NCI-H1092 treated with DMSO at 0.1 percent for 48 hours (cell line): ENCODE measurements at regions not wholly inside any gene's neighbourhood (a gene's known extent, or its start where the extent isn't known, plus 50 kb on each side); places are given as distances from the start of the nearest gene placed in this dataset.

Source experiments
- DNase-seq: peaks from one replicate; lab custom pipeline; 2025; lab: John Stamatoyannopoulos, UW

DNA sequence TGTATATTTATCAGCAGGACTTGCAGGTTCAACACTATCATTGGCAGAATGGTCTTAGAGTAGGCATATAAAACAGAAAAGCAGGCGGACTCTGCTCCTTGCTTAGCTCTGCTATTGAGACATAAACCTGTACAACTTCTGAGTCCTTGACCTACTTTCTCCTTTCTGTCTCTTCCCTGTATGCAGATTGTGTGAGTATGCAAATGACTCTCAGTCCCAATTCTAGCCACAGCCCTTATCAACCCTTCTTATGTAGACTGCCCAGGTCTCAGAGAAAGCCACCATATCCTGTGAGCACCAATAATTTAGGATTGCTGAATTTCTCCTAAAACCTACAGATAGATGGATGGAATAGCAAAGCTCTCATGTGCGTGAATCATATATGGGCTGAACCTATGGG, 367.6 kb upstream of the DDI1 start:
- DNase-seq: no peak

GRCh38 chr11:103671143-103671651, 365.2 kb upstream of the DDI1 start:
- no peak for DNase-seq

- no peak for DNase-seq
These were observed 362.7 kb upstream of the DDI1 start for GRCh38 chr11:103673773-103674172.

DNA sequence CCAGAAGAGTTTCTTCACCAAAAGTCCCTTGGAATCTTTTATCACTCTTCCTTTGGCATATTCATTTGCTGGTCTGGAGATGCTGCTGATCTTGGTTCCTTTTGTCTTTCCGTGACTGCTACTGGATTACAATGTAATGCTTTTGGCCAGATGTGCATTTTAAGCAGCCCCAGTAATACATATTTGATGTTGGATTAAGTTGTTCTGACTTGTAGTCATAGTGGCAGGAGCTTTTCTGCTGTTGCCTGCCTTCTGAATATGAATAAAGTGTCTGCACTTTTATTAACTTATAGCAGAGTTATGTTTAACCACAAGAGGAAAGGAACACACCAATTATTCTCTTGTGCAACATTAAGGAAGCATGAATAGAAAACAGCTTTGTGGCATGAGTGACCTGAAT, 360.0 kb upstream of the DDI1 start:
- DNase-seq: no peak

DNA sequence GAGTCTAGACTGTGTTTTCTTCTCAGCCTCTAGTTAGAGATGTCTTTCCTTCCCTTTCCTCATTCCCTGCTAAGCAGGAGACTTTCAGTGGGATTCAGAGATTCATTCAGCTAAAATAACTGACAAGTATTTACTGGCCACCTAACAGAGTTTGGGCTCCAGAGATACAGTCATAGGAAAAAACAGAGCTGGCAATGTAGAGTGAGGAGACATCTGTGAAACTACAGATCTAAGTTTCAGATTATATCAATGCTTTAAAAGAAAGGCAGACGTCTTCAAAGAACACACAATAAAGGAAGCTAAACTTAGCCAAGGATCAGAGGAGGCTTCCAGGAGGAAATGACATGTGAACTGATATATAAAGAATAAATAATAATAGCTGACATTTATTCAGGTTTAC, 355.6 kb upstream of the DDI1 start:
- no peak for DNase-seq

- DNase-seq: no peak
These were observed 354.6 kb upstream of the DDI1 start for GRCh38 chr11:103681855-103682254.

GRCh38 chr11:103682318-103683184, 353.9 kb upstream of the DDI1 start:
- DNase-seq: peak; percentile 55

DNA sequence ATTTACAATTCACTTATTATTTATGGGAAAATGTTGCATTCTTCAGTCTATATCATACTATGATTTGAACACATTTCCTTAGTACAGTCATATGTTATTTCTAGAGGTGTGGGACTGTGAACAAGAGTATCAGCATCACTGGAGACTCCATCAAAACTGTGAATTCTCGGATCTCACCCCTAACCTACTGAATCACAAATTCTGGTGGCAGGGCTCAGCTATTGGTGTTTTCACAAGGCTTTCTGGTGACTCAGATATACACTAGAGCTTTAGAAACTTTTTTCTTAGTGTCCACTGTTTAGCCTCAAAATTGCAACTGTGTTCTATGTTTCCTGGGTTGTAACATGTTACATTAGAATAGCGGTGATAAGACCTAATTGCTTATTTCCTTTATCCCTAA, 352.9 kb upstream of the DDI1 start:
- no peak for DNase-seq

GRCh38 chr11:103688924-103689323, 347.5 kb upstream of the DDI1 start:
- no peak for DNase-seq

GRCh38 chr11:103690356-103690755, 346.1 kb upstream of the DDI1 start:
- DNase-seq: no peak

DNA sequence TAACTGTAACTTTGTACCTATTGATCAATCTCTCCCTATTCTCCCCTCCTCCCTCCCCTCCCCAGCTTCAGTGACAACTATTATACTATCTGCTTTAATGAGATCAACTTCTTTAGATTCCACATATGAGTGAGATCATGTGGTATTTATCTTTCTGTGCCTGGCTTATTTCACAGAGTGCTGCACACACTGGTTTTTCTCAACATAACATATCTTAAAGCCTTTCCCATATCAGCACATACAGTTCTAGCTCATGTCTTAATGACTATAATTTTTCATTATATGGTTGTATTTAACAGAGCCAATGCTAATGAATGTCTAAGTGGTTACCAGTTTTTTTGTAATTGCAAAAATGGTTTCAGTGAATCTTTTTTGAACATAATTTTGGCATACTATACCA, 340.3 kb upstream of the DDI1 start:
- DNase-seq: no peak

GRCh38 chr11:103699216-103699615, 337.2 kb upstream of the DDI1 start:
- DNase-seq: no peak

- no peak for DNase-seq
These were observed 336.8 kb upstream of the DDI1 start for GRCh38 chr11:103699656-103700055.

DNA sequence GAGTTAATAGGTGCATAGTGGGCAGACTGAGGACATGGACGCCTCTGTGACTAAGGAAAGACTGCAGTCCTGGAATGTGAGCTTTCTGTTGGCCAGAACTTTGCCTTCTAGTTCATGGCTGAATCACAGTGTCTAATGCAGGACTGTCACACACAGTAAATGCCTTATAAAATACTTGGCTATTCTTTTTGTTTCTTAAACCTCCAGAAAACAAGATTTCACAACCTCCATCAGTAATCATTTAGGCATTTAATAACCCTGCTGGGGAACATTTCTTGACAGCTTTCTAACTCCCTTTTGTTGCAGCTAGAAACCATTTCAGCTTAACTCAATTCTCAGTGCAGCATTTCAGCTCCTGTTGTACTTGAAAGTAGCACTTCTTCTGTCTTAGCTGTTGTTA, 335.8 kb upstream of the DDI1 start:
- no peak for DNase-seq

DNA sequence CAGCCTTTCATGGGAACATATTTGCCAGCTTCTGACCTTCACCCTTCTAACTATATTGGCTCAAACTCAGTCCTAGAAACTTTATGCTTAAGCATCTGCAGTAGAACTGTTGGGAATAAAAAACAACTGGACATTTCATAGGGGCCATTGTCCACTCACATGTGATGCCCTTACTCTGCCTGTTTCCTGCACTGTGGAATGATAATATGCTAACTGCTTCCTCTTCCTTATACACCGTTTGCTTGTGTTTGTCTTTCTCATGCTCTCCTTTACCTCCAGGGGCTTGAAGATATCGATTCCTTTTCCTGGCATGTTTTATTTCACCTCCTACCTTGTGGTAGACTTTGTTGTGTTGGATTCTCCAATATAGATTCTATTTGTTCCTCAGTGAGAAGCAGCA, 333.0 kb upstream of the DDI1 start:
- no peak for DNase-seq

- DNase-seq: no peak
These were observed 332.5 kb upstream of the DDI1 start for GRCh38 chr11:103703954-103704353.

GRCh38 chr11:103705642-103706041, 330.8 kb upstream of the DDI1 start:
- no peak for DNase-seq

DNA sequence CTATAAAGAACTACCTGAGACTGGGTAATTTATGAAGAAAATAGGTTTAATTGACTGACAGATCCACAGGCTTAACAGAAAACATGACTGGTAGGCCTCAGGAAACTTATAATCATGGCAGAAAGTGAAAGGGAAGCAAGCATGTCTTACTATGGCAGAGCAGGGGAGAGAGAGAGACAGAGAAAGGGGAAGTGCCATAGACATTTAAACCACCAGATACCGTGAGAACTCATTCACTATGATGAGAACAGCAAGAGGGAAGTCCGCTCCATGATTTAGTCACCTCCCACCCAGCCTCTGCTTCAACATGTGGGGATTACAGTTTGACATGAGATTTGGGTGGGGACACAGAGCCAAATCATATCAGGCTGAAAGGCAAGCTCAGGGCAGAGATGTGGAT, 327.1 kb upstream of the DDI1 start:
- DNase-seq: no peak

DNA sequence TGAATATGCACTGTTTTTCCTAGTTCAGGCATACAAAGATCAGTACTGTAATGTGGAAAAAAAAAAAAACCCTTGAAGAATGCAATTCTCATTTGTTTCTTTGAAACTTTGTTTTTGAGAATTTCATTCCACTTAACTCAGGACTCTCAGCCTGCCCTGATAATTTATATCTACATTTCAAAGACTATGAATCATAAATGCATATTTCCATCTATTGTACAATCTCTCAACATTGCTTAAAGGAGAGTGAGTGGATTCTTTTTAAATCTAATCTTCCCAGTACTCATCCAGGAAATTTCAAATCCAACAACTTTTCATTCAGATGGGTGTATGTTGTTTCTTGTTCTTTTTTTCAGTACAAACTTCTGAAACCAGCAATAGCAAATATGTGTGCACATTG, 322.2 kb upstream of the DDI1 start:
- DNase-seq: no peak

- DNase-seq: no peak
These were observed 320.1 kb upstream of the DDI1 start for GRCh38 chr11:103716363-103716762.

DNA sequence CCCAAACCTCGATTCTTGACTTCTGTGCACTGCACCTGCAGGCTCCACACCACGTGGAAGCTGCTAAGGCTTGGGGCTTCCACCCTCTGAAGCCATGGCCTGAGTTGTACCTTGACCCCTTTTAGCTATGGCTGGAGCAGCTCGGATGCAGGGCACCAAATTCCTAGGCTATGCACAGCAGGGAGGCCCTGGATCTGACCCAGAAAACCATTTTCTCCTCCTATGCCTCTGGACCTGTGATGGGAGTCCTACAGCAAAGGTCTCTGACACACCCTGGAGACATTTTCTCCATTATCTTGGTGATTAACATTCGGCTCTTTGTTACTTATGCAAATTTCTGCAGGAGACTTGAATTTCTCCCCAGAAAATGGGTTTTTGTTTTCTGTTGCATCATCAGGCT, 309.2 kb upstream of the DDI1 start:
- no peak for DNase-seq

GRCh38 chr11:103729617-103730016, 306.8 kb upstream of the DDI1 start:
- no peak for DNase-seq

- DNase-seq: no peak
These were observed 306.1 kb upstream of the DDI1 start for GRCh38 chr11:103730131-103730940.
